DOHH2 (cell line): ENCODE measurements at regions not wholly inside any gene's neighbourhood (a gene's known extent, or its start where the extent isn't known, plus 50 kb on each side); places are given as distances from the start of the nearest gene placed in this dataset.

Experiments
- H3F3A ChIP-seq: fragments of 200-600 bp; sonication (generic), shearing (Covaris generic); 2 replicates; pipeline ENCODE4 v1.6.0; 2016; ENCODE audit warnings: antibody characterized with exemption, mild to moderate bottlenecking; ENCODE audit not compliant: control insufficient read depth, insufficient read depth
- H3K27ac ChIP-seq: fragments of 200-600 bp; sonication (generic); 2 replicates; pipeline ENCODE4 v1.5.1; 2014; ENCODE audit warnings: low read depth, mild to moderate bottlenecking, low read length, moderate library complexity
- H3K27me3 ChIP-seq: fragments of 200-600 bp; sonication (generic); 2 replicates; pipeline ENCODE4 v1.6.1; 2014; ENCODE audit warnings: mild to moderate bottlenecking, low read length, mixed read lengths; ENCODE audit not compliant: control insufficient read depth
- H3K36me3 ChIP-seq: fragments of 200-600 bp; sonication (generic); 2 replicates; pipeline ENCODE4 v1.6.1; 2014; ENCODE audit warnings: mild to moderate bottlenecking, low read length, moderate library complexity, mixed read lengths; ENCODE audit not compliant: control insufficient read depth
- H3K4me1 ChIP-seq: fragments of 200-600 bp; sonication (generic); 2 replicates; pipeline ENCODE4 v1.6.1; 2014; ENCODE audit warnings: mild to moderate bottlenecking, low read length, mixed read lengths; ENCODE audit not compliant: control insufficient read depth
- H3K4me2 ChIP-seq: fragments of 200-600 bp; sonication (generic); 2 replicates; pipeline ENCODE4 v1.6.0; 2014; ENCODE audit warnings: mild to moderate bottlenecking, low read length, moderate library complexity
- H3K4me3 ChIP-seq: fragments of 200-600 bp; sonication (generic); 2 replicates; pipeline ENCODE4 v1.5.1; 2014; ENCODE audit warnings: mild to moderate bottlenecking, low read length, mixed read lengths
- H3K79me2 ChIP-seq: fragments of 200-600 bp; sonication (generic); 2 replicates; pipeline ENCODE4 v1.6.1; 2014; ENCODE audit warnings: mild to moderate bottlenecking, low read length, mixed read lengths; ENCODE audit not compliant: control insufficient read depth
- H3K9me2 ChIP-seq: fragments of 200-600 bp; sonication (generic); replicated peaks from 2 replicates; pipeline ENCODE4 v1.6.1; 2014; ENCODE audit warnings: mild to moderate bottlenecking, low read length, mixed read lengths; ENCODE audit not compliant: control insufficient read depth
- H3K9me3 ChIP-seq: fragments of 200-600 bp; sonication (generic); 2 replicates; pipeline ENCODE4 v1.6.1; 2014; ENCODE audit warnings: antibody characterized with exemption, low read length, mixed read lengths; ENCODE audit not compliant: control insufficient read depth, insufficient read depth
- H4K20me1 ChIP-seq: fragments of 200-600 bp; sonication (generic); 2 replicates; pipeline ENCODE4 v1.6.0; 2014; ENCODE audit warnings: low read depth, mild to moderate bottlenecking, antibody characterized with exemption, low read length, moderate library complexity; ENCODE audit not compliant: control insufficient read depth, insufficient read depth
- CTCF ChIP-seq: fragments of 200-600 bp; sonication (generic); IDR thresholded peaks from one replicate; pipeline ENCODE4 v1.5.1; 2014; ENCODE audit warnings: antibody characterized with exemption, mild to moderate bottlenecking, low read depth, low read length; ENCODE audit not compliant: poor library complexity, severe bottlenecking
- EZH2phosphoT487 ChIP-seq: fragments of 200-600 bp; sonication (generic); IDR thresholded peaks from 2 replicates; pipeline ENCODE4 v1.6.1; 2017; ENCODE audit warnings: borderline replicate concordance, mild to moderate bottlenecking, antibody characterized with exemption, low read length, moderate library complexity, mixed read lengths

GRCh38 chr6:28748192-28748591 is 175.6 kb downstream of the TRIM27 start:
- Histone ChIP-seq H3K27ac (no peak overlapping the region), H3K27me3 (peaks cover 9% of the 10 kb centered on the region; the same call in 1 of the 2 replicates), H3K36me3 (no peaks in the 10 kb centered on the region), H3K9me3 (peaks cover 3% of the 10 kb centered on the region; the same call in 1 of the 2 replicates), H3K4me3 (no peak overlapping the region), H3F3A (no peaks in the 10 kb centered on the region), H3K4me1 (no peaks in the 10 kb centered on the region), H3K9me2 (no peaks in the 10 kb centered on the region), H3K4me2 (no peak overlapping the region), H3K79me2 (no peaks in the 10 kb centered on the region), H4K20me1 (no peaks in the 10 kb centered on the region)
- no peak for TF ChIP-seq CTCF

- Histone ChIP-seq H3K79me2 (no peaks in the 10 kb centered on the region), H3K9me3 (peaks cover 3% of the 10 kb centered on the region; the same call in 1 of the 2 replicates), H3K27ac (no peak overlapping the region), H3K4me2 (no peak overlapping the region), H3K27me3 (0 out of 2 replicates have a peak, but pooled peaks cover 2% of the 10 kb centered on the region), H4K20me1 (no peaks in the 10 kb centered on the region), H3K4me1 (no peaks in the 10 kb centered on the region), H3K36me3 (no peaks in the 10 kb centered on the region), H3K4me3 (no peak overlapping the region), H3K9me2 (no peaks in the 10 kb centered on the region), H3F3A (no peaks in the 10 kb centered on the region)
- no peak for TF ChIP-seq CTCF
- TF ChIP-seq EZH2phosphoT487: no peak
Measured at GRCh38 chr6:28750926-28751458, 172.8 kb downstream of the TRIM27 start.

GRCh38 chr6:28751514-28751913 is 172.3 kb downstream of the TRIM27 start:
- no peaks in the 10 kb centered on the region for H4K20me1 ChIP-seq
- H3K4me3 ChIP-seq: no peak overlapping the region
- no peaks in the 10 kb centered on the region for H3K79me2 ChIP-seq
- no peak overlapping the region for H3K4me2 ChIP-seq
- H3K27me3 ChIP-seq: 0 out of 2 replicates have a peak, but pooled peaks cover 2% of the 10 kb centered on the region
- H3K36me3 ChIP-seq: no peaks in the 10 kb centered on the region
- H3K27ac ChIP-seq: no peak overlapping the region
- H3F3A ChIP-seq: no peaks in the 10 kb centered on the region
- H3K4me1 ChIP-seq: no peaks in the 10 kb centered on the region
- no peaks in the 10 kb centered on the region for H3K9me2 ChIP-seq
- peaks cover 3% of the 10 kb centered on the region; the same call in 1 of the 2 replicates for H3K9me3 ChIP-seq
- no peak for TF ChIP-seq CTCF
- no peak for TF ChIP-seq EZH2phosphoT487
